Tibial artery (tissue), 4 donors: ENCODE measurements at regions not wholly inside any gene's neighbourhood (a gene's known extent, or its start where the extent isn't known, plus 50 kb on each side); places are given as distances from the start of the nearest gene placed in this dataset.
A peak's percentile ranks its signal among the peaks of the same experiment; 100 is the strongest.

Source experiments
- DNase-seq, 2 donors: peaks; one replicate each; pipeline ENCODE4 v3.0.0-alpha.2; 2019
- H3K27ac ChIP-seq, 2 donors: fragments of 200-600 bp; sonication (generic) in 1 of 2; 1 replicate in 1 of 2; 2 replicates in 1 of 2; pipeline ENCODE4 v1.5.1; 2018 to 2019; ENCODE audit warnings: mild to moderate bottlenecking in 1 of 2
- H3K27me3 ChIP-seq, 2 donors: fragments of 200-600 bp; sonication (generic) in 1 of 2; one replicate each; pipeline versions ENCODE4 v1.5.1 to v1.6.0; 2016 to 2019
- H3K36me3 ChIP-seq, 3 donors: fragments of 200-600 bp; sonication (generic) in 2 of 3; one replicate each; pipeline ENCODE4 v1.5.1; 2016 to 2019; ENCODE audit warnings: mild to moderate bottlenecking in 2 of 3
- H3K4me1 ChIP-seq, 4 donors: fragments of 200-600 bp; sonication (generic) in 2 of 4; 1 replicate in 3 of 4; 2 replicates in 1 of 4; pipeline ENCODE4 v1.5.1; 2016 to 2019
- H3K4me3 ChIP-seq, 2 donors: fragments of 200-600 bp; sonication (generic) in 1 of 2; 1 replicate in 1 of 2; 2 replicates in 1 of 2; pipeline ENCODE4 v1.5.1; 2018 to 2019; ENCODE audit warnings: mild to moderate bottlenecking in 2 of 2
- H3K9me3 ChIP-seq, 3 donors: fragments of 200-600 bp; sonication (generic) in 1 of 3; one replicate each; pipeline ENCODE4 v1.5.1; 2016 to 2019
- CTCF ChIP-seq, 2 experiments: fragments of 200-600 bp in 1 of 2; fragments of 450-650 bp in 1 of 2; IDR thresholded peaks; one replicate each; pipeline ENCODE4 v1.5.1; 2017 to 2019; ENCODE audit warnings: antibody characterized with exemption in 2 of 2, mild to moderate bottlenecking in 1 of 2, moderate library complexity in 1 of 2
- intact Hi-C: fragments of 100-400 bp; cut with DNase I; formaldehyde crosslinking; loops from one replicate; pipeline ENCODE4 v1.15.0; 2023; ENCODE audit warnings: low total_unique reads

GRCh38 chr1:182196897-182197870 is 135.7 kb upstream of the ZNF648 start:
- Histone ChIP-seq H3K4me3 (no peak overlapping the region), H3K9me3 (no peaks in the 10 kb centered on the region), H3K4me1 (peaks cover 0 to 31% (median 13%) of the 10 kb centered on the region in 4 donors), H3K36me3 (no peaks in the 10 kb centered on the region), H3K27me3 (no peaks in the 10 kb centered on the region), H3K27ac (peak overlapping the region; percentile 70 to 74)
- intact Hi-C loops, result loop anchor here (5.0 kb wide), 1 partner anchor 155 kb away; no protein-coding TSS in a partner anchor
- TF ChIP-seq CTCF (IDR thresholded peaks at IDR 0.05), result no peak
- peak; percentile 80 to 84 for DNase-seq

- Histone ChIP-seq H3K9me3 (no peaks in the 10 kb centered on the region), H3K4me1 (peaks cover 0 to 39% (median 15%) of the 10 kb centered on the region in 4 donors), H3K27me3 (no peaks in the 10 kb centered on the region), H3K36me3 (no peaks in the 10 kb centered on the region), H3K27ac (peak overlapping the region in 1 of 2 donors; percentile 70), H3K4me3 (no peak overlapping the region)
- no peak for DNase-seq
- intact Hi-C loops, result loop anchor here (5.0 kb wide), 1 partner anchor 157 kb away; no protein-coding TSS in a partner anchor
- no peak for TF ChIP-seq CTCF (IDR thresholded peaks at IDR 0.05)
These were observed 134.2 kb upstream of the ZNF648 start for GRCh38 chr1:182195733-182196132.

GRCh38 chr1:182193908-182194550 is 132.5 kb upstream of the ZNF648 start:
- H3K9me3 ChIP-seq, result no peaks in the 10 kb centered on the region
- TF ChIP-seq CTCF (IDR thresholded peaks at IDR 0.05), result no peak
- H3K4me3 ChIP-seq, result no peak overlapping the region
- H3K4me1 ChIP-seq, result peaks cover 0 to 39% (median 15%) of the 10 kb centered on the region in 4 donors
- DNase-seq, result peak; percentile 75 to 81
- no peaks in the 10 kb centered on the region for H3K27me3 ChIP-seq
- no peaks in the 10 kb centered on the region for H3K36me3 ChIP-seq
- H3K27ac ChIP-seq, result no peak overlapping the region
- intact Hi-C loops, result no loop called here

GRCh38 chr1:182192966-182193365 is 131.5 kb upstream of the ZNF648 start:
- intact Hi-C loops, result no loop called here
- no peak overlapping the region for H3K4me3 ChIP-seq
- no peak overlapping the region for H3K27ac ChIP-seq
- no peaks in the 10 kb centered on the region for H3K27me3 ChIP-seq
- H3K36me3 ChIP-seq, result no peaks in the 10 kb centered on the region
- no peaks in the 10 kb centered on the region for H3K9me3 ChIP-seq
- TF ChIP-seq CTCF (IDR thresholded peaks at IDR 0.05), result no peak
- peaks cover 0 to 29% (median 8%) of the 10 kb centered on the region in 4 donors for H3K4me1 ChIP-seq
- no peak for DNase-seq

GRCh38 chr1:182192215-182192614 is 130.7 kb upstream of the ZNF648 start:
- DNase-seq, result no peak
- intact Hi-C loops, result no loop called here
- Histone ChIP-seq H3K4me1 (peaks cover 0 to 22% (median 2%) of the 10 kb centered on the region in 4 donors), H3K36me3 (no peaks in the 10 kb centered on the region), H3K4me3 (no peak overlapping the region), H3K27ac (no peak overlapping the region), H3K27me3 (no peaks in the 10 kb centered on the region), H3K9me3 (no peaks in the 10 kb centered on the region)
- no peak for TF ChIP-seq CTCF (IDR thresholded peaks at IDR 0.05)
